GM23338 (cell line): ENCODE measurements at regions not wholly inside any gene's neighbourhood (a gene's known extent, or its start where the extent isn't known, plus 50 kb on each side); places are given as distances from the start of the nearest gene placed in this dataset.
"Not testable (repeated sequence)": the region's sequence is repeated elsewhere in the genome, so short reads cannot be mapped to it uniquely, and the experiment has no call there.

Source experiments
- CREB1 ChIP-seq: fragments of 250-450 bp; sonication (Bioruptor Pico); IDR thresholded peaks from 2 replicates; pipeline ENCODE4 v1.5.0; 2020; ENCODE audit warnings: low read depth, mild to moderate bottlenecking, moderate library complexity
- CTCF ChIP-seq, 2 experiments: fragments of 200-600 bp in 1 of 2; sonication (generic) in 1 of 2; conservative IDR thresholded peaks; 2 replicates each; pipeline versions ENCODE4 v1.5.1 to v1.6.1; 2016 to 2017; ENCODE audit warnings: antibody characterized with exemption in 2 of 2, low read depth in 2 of 2, mild to moderate bottlenecking in 2 of 2, moderate library complexity in 1 of 2
- ETS1 ChIP-seq: IDR thresholded peaks from 2 replicates; pipeline ENCODE4 v1.6.1; 2016; ENCODE audit warnings: antibody characterized with exemption
- EZH2 ChIP-seq: fragments of 200-600 bp; sonication (generic); IDR thresholded peaks from one replicate; pipeline ENCODE4 v1.8.0; 2017; ENCODE audit warnings: antibody characterized with exemption, mild to moderate bottlenecking, low read depth; ENCODE audit not compliant: unreplicated experiment
- EZH2phosphoT487 ChIP-seq: fragments of 200-600 bp; sonication (generic); IDR thresholded peaks from one replicate; pipeline ENCODE4 v1.8.1; 2018; ENCODE audit warnings: antibody characterized with exemption; ENCODE audit not compliant: unreplicated experiment
- JUNB ChIP-seq: IDR thresholded peaks from one replicate; pipeline ENCODE4 v1.6.1; 2016; ENCODE audit warnings: antibody characterized with exemption; ENCODE audit not compliant: unreplicated experiment
- NANOG ChIP-seq: IDR thresholded peaks from 2 replicates; pipeline ENCODE4 v1.6.1; 2016; ENCODE audit warnings: antibody characterized with exemption, borderline replicate concordance
- POLR2AphosphoS5 ChIP-seq: IDR thresholded peaks from 2 replicates; pipeline ENCODE4 v1.6.1; 2016; ENCODE audit warnings: antibody characterized with exemption, low read depth
- REST ChIP-seq: IDR thresholded peaks from one replicate; pipeline ENCODE4 v1.6.1; 2018; ENCODE audit warnings: antibody characterized with exemption; ENCODE audit not compliant: unreplicated experiment
- STAT1 ChIP-seq: IDR thresholded peaks from one replicate; pipeline ENCODE4 v1.6.1; 2016; ENCODE audit warnings: antibody characterized with exemption; ENCODE audit not compliant: unreplicated experiment
- ZNF331 ChIP-seq: fragments of 250-450 bp; sonication (Bioruptor Pico); IDR thresholded peaks from 2 replicates; pipeline ENCODE4 v1.5.0; 2020; ENCODE audit warnings: low read depth, mild to moderate bottlenecking, moderate library complexity
- ZNF462 ChIP-seq: fragments of 250-450 bp; sonication (Bioruptor Pico); IDR thresholded peaks from 2 replicates; pipeline ENCODE4 v1.5.0; 2020; ENCODE audit warnings: mild to moderate bottlenecking, moderate library complexity

GRCh38 chr14:38932653-38933000 lies 170.4 kb downstream of the SEC23A start:
- TF ChIP-seq EZH2; ZNF462 (CRISPR knock-in tag); CTCF (conservative IDR thresholded peaks at IDR 0.05; ENCODE audit: low read depth in 2 of 2); JUNB; POLR2AphosphoS5; REST; STAT1; ETS1; CREB1; EZH2phosphoT487; NANOG; ZNF331 (CRISPR knock-in tag): not testable (repeated sequence)
